CD14-positive monocyte (primary cell): ENCODE measurements at regions not wholly inside any gene's neighbourhood (a gene's known extent, or its start where the extent isn't known, plus 50 kb on each side); places are given as distances from the start of the nearest gene placed in this dataset.

ENCODE experiments used
- DNase-seq, 3 donors: peaks; one replicate each; pipeline ENCODE4 v3.0.0-alpha.2; 2011 to 2022
- H2AFZ ChIP-seq: 2 replicates; pipeline ENCODE4 v1.6.0; 2012; ENCODE audit warnings: mild to moderate bottlenecking, low read depth, low read length, inconsistent platforms; ENCODE audit not compliant: insufficient read depth, poor library complexity, severe bottlenecking
- H3K27ac ChIP-seq, 2 donors: 1 replicate in 1 of 2; 2 replicates in 1 of 2; pipeline ENCODE4 v1.5.1; 2012 to 2013; ENCODE audit warnings: low read length in 2 of 2, control low read depth in 1 of 2, inconsistent platforms in 1 of 2, low read depth in 1 of 2, mild to moderate bottlenecking in 1 of 2
- H3K27me3 ChIP-seq, 2 donors: one replicate each; pipeline versions ENCODE4 v1.6.0 to v1.6.1; 2011 to 2013; ENCODE audit warnings: low read length in 2 of 2; ENCODE audit not compliant: control insufficient read depth in 2 of 2, insufficient read depth in 2 of 2
- H3K36me3 ChIP-seq, 2 donors: replicated peaks in 1 of 2; 1 replicate in 1 of 2; 2 replicates in 1 of 2; pipeline versions ENCODE4 v1.5.1 to v1.6.1; 2012 to 2013; ENCODE audit warnings: low read length in 2 of 2, control low read depth in 1 of 2, inconsistent platforms in 1 of 2, mild to moderate bottlenecking in 1 of 2; ENCODE audit not compliant: insufficient read depth in 2 of 2, control insufficient read depth in 1 of 2
- H3K4me1 ChIP-seq, 2 donors: 1 replicate in 1 of 2; 2 replicates in 1 of 2; pipeline versions ENCODE4 v1.5.1 to v1.6.1; 2012 to 2013; ENCODE audit warnings: low read length in 2 of 2, control low read depth in 1 of 2, inconsistent platforms in 1 of 2, mild to moderate bottlenecking in 1 of 2, moderate library complexity in 1 of 2; ENCODE audit not compliant: insufficient read depth in 2 of 2, control insufficient read depth in 1 of 2
- H3K4me2 ChIP-seq: replicated peaks from 2 replicates; pipeline ENCODE3; 2012; ENCODE audit warnings: low read length, moderate library complexity, mild to moderate bottlenecking; ENCODE audit not compliant: poor library complexity, severe bottlenecking; ENCODE audit errors: extremely low read depth
- H3K4me3 ChIP-seq, 3 experiments: fragments of 200-600 bp in 1 of 3; sonication (generic) in 1 of 3; replicated peaks in 1 of 3; 1 replicate in 2 of 3; 2 replicates in 1 of 3; pipeline ENCODE4 v1.5.1; 2011 to 2013; ENCODE audit warnings: low read length in 3 of 3, mild to moderate bottlenecking in 3 of 3, control low read depth in 2 of 3, low read depth in 2 of 3, inconsistent platforms in 1 of 3, moderate library complexity in 1 of 3
- H3K79me2 ChIP-seq: 2 replicates; pipeline ENCODE4 v1.6.0; 2012; ENCODE audit warnings: mild to moderate bottlenecking, control low read depth, inconsistent platforms, low read length, moderate library complexity; ENCODE audit not compliant: insufficient read depth
- H3K9ac ChIP-seq: 2 replicates; pipeline ENCODE4 v1.6.0; 2017; ENCODE audit warnings: low read length, mild to moderate bottlenecking; ENCODE audit not compliant: insufficient read depth, poor library complexity, severe bottlenecking
- H3K9me3 ChIP-seq, 2 donors: replicated peaks in 1 of 2; 1 replicate in 1 of 2; 2 replicates in 1 of 2; pipeline versions ENCODE4 v1.5.1 to v1.6.1; 2012 to 2013; ENCODE audit warnings: low read length in 2 of 2, control low read depth in 1 of 2; ENCODE audit not compliant: control insufficient read depth in 1 of 2, insufficient read depth in 1 of 2
- H4K20me1 ChIP-seq: 2 replicates; pipeline ENCODE4 v1.6.0; 2012; ENCODE audit warnings: mild to moderate bottlenecking, low read length, control low read depth, moderate library complexity; ENCODE audit not compliant: insufficient read depth
- H3K27ac Mint-ChIP-seq, 7 donors: one replicate each; pipeline ENCODE4 v1.8.0; 2020; ENCODE audit warnings: mild to moderate bottlenecking in 7 of 7, mixed read lengths in 7 of 7, moderate library complexity in 6 of 7, inconsistent platforms in 2 of 7
- H3K27me3 Mint-ChIP-seq, 3 donors: one replicate each; pipeline ENCODE4 v1.8.0; 2021 to 2022; ENCODE audit warnings: low read depth in 3 of 3, mild to moderate bottlenecking in 3 of 3, mixed read lengths in 3 of 3, moderate library complexity in 3 of 3, inconsistent platforms in 1 of 3
- H3K36me3 Mint-ChIP-seq, 2 donors: one replicate each; pipeline ENCODE4 v1.8.0; 2020; ENCODE audit warnings: mixed read lengths in 2 of 2, inconsistent platforms in 1 of 2, mild to moderate bottlenecking in 1 of 2
- H3K4me1 Mint-ChIP-seq: one replicate; pipeline ENCODE4 v1.8.0; 2020; ENCODE audit warnings: mild to moderate bottlenecking, mixed read lengths
- H3K4me3 Mint-ChIP-seq, 2 donors: one replicate each; pipeline ENCODE4 v1.8.0; 2020; ENCODE audit warnings: mild to moderate bottlenecking in 2 of 2, mixed read lengths in 2 of 2, moderate library complexity in 1 of 2
- H3K9me3 Mint-ChIP-seq, 7 donors: one replicate each; pipeline ENCODE4 v1.8.0; 2020 to 2022; ENCODE audit warnings: mixed read lengths in 7 of 7, mild to moderate bottlenecking in 6 of 7, moderate library complexity in 6 of 7, inconsistent platforms in 2 of 7
- WGBS: methylation state at CpG from one replicate; pipeline ENCODE4 v1.1.5; 2013; ENCODE audit warnings: missing lambda C conversion rate; ENCODE audit not compliant: insufficient coverage; 5-methylcytosine and 5-hydroxymethylcytosine counted together
- intact Hi-C, 2 donors: fragments of 100-400 bp; cut with micrococcal nuclease; formaldehyde crosslinking; loops; one replicate each; pipeline versions ENCODE4 v1.15.0 to v1.15.1; 2023
- TF ChIP-seq, protein P1 (sequence below): fragments of 200-600 bp; IDR thresholded peaks from one replicate; pipeline ENCODE4 v1.8.0; 2022; ENCODE audit warnings: antibody characterized with exemption, mild to moderate bottlenecking

DNA sequence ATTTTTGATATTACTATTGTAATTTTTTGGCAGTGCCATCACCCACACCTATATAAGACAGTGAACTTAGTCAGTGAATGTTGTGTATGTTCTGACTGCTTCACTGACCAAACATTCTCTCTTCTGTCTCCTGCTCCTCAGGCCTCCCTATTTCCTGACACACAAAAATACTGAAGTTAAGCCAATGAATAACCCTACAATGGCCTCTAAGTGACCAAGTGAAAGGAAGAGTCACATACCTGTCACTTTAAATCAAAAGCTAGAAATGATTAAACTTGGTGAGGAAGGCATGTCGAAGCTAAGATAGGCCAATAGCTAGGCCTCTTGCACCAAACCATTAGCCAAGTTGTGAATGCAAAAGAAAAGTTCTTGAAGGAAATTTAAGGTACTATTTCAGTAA, 151.9 kb downstream of the RND3 start:
- no peak overlapping the region for H3K27ac Mint-ChIP-seq

GRCh38 chr2:150332383-150332782, 155.1 kb downstream of the RND3 start:
- 100% methylated on average over 2 of the region's 2 CpGs for WGBS
- Histone ChIP-seq H4K20me1 (no peaks in the 10 kb centered on the region), H3K4me1 (no peaks in the 10 kb centered on the region), H3K27ac (no peak overlapping the region), H3K4me2 (no peak overlapping the region), H3K27me3 (no peaks in the 10 kb centered on the region), H3K9me3 (peaks cover 0 to 3% of the 10 kb centered on the region in 2 donors), H3K79me2 (no peaks in the 10 kb centered on the region), H3K9ac (no peak overlapping the region), H3K36me3 (no peaks in the 10 kb centered on the region), H2AFZ (no peak overlapping the region), H3K4me3 (no peak overlapping the region)
- H3K9me3 Mint-ChIP-seq, result peaks cover 4 to 9% (median 5%) of the 10 kb centered on the region in 7 donors
- TF ChIP-seq, protein P1, sequence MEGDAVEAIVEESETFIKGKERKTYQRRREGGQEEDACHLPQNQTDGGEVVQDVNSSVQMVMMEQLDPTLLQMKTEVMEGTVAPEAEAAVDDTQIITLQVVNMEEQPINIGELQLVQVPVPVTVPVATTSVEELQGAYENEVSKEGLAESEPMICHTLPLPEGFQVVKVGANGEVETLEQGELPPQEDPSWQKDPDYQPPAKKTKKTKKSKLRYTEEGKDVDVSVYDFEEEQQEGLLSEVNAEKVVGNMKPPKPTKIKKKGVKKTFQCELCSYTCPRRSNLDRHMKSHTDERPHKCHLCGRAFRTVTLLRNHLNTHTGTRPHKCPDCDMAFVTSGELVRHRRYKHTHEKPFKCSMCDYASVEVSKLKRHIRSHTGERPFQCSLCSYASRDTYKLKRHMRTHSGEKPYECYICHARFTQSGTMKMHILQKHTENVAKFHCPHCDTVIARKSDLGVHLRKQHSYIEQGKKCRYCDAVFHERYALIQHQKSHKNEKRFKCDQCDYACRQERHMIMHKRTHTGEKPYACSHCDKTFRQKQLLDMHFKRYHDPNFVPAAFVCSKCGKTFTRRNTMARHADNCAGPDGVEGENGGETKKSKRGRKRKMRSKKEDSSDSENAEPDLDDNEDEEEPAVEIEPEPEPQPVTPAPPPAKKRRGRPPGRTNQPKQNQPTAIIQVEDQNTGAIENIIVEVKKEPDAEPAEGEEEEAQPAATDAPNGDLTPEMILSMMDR, result no peak
- H3K27ac Mint-ChIP-seq, result no peak overlapping the region
- no peaks in the 10 kb centered on the region for H3K27me3 Mint-ChIP-seq
- intact Hi-C loops, result no loop called here
- no peaks in the 10 kb centered on the region for H3K36me3 Mint-ChIP-seq
- no peak for DNase-seq
- H3K4me1 Mint-ChIP-seq, result no peaks in the 10 kb centered on the region
- no peak overlapping the region for H3K4me3 Mint-ChIP-seq

More for the DNA sequence above, 151.9 kb downstream of the RND3 start:
- Mint-ChIP-seq H3K4me3 (no peak overlapping the region), H3K4me1 (no peaks in the 10 kb centered on the region), H3K27me3 (peaks cover 0 to 2% (median 0%) of the 10 kb centered on the region in 3 donors), H3K36me3 (no peaks in the 10 kb centered on the region), H3K9me3 (peaks cover 1 to 8% (median 4%) of the 10 kb centered on the region in 7 donors)
- Histone ChIP-seq H3K4me2 (no peak overlapping the region), H3K4me3 (no peak overlapping the region), H4K20me1 (no peaks in the 10 kb centered on the region), H3K9me3 (peaks cover 0 to 5% of the 10 kb centered on the region in 2 donors), H3K27ac (no peak overlapping the region), H3K4me1 (no peaks in the 10 kb centered on the region), H2AFZ (no peak overlapping the region), H3K79me2 (no peaks in the 10 kb centered on the region), H3K36me3 (no peaks in the 10 kb centered on the region), H3K27me3 (no peaks in the 10 kb centered on the region), H3K9ac (no peak overlapping the region)
- WGBS, result no CpG with 5 or more reads among the region's 1 CpG
- TF ChIP-seq, protein P1, result no peak
- intact Hi-C loops, result no loop called here
- no peak for DNase-seq
